Panc1 (cell line): ENCODE measurements at regions not wholly inside any gene's neighbourhood (a gene's known extent, or its start where the extent isn't known, plus 50 kb on each side); places are given as distances from the start of the nearest gene placed in this dataset.

ENCODE experiments used
- POLR2AphosphoS5 ChIP-seq: IDR thresholded peaks from 2 replicates; pipeline ENCODE4 v1.6.1; 2012; ENCODE audit warnings: mild to moderate bottlenecking, low read depth, low read length, moderate library complexity
- TF ChIP-seq, protein P1 (sequence below): fragments of 450-650 bp; IDR thresholded peaks from 2 replicates; pipeline ENCODE4 v1.5.1; 2017; ENCODE audit warnings: mild to moderate bottlenecking
- TF ChIP-seq, protein P2 (sequence below), 2 experiments: IDR thresholded peaks; 2 replicates each; pipeline ENCODE4 v1.6.1; 2011 to 2012; ENCODE audit warnings: low read depth in 2 of 2, control low read depth in 1 of 2, low read length in 1 of 2, mild to moderate bottlenecking in 1 of 2, moderate library complexity in 1 of 2; ENCODE audit not compliant: insufficient read depth in 1 of 2

DNA sequence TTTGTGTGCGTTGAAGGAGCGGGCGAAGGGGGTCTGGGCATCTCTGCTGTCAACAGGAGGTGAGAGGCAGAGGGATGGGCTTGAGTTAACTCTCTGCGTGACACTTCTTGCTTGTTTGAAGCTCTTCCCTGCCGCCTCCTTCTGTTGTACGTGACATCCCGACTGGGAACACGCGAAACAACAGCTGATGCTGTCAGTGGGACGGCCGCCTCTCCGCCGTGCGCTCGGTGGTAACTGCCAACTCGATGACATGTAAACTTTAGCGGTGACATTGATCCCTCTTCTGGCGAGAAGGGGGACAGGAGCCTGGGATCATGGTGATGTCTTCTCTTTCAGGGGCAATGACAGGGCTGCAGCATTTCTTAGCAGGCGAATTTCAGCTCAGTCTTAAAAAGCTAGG lies 394.5 kb downstream of the TYW1 start:
- TF ChIP-seq, protein P1, sequence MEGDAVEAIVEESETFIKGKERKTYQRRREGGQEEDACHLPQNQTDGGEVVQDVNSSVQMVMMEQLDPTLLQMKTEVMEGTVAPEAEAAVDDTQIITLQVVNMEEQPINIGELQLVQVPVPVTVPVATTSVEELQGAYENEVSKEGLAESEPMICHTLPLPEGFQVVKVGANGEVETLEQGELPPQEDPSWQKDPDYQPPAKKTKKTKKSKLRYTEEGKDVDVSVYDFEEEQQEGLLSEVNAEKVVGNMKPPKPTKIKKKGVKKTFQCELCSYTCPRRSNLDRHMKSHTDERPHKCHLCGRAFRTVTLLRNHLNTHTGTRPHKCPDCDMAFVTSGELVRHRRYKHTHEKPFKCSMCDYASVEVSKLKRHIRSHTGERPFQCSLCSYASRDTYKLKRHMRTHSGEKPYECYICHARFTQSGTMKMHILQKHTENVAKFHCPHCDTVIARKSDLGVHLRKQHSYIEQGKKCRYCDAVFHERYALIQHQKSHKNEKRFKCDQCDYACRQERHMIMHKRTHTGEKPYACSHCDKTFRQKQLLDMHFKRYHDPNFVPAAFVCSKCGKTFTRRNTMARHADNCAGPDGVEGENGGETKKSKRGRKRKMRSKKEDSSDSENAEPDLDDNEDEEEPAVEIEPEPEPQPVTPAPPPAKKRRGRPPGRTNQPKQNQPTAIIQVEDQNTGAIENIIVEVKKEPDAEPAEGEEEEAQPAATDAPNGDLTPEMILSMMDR = no peak
- no peak for TF ChIP-seq POLR2AphosphoS5
- TF ChIP-seq, protein P2, sequence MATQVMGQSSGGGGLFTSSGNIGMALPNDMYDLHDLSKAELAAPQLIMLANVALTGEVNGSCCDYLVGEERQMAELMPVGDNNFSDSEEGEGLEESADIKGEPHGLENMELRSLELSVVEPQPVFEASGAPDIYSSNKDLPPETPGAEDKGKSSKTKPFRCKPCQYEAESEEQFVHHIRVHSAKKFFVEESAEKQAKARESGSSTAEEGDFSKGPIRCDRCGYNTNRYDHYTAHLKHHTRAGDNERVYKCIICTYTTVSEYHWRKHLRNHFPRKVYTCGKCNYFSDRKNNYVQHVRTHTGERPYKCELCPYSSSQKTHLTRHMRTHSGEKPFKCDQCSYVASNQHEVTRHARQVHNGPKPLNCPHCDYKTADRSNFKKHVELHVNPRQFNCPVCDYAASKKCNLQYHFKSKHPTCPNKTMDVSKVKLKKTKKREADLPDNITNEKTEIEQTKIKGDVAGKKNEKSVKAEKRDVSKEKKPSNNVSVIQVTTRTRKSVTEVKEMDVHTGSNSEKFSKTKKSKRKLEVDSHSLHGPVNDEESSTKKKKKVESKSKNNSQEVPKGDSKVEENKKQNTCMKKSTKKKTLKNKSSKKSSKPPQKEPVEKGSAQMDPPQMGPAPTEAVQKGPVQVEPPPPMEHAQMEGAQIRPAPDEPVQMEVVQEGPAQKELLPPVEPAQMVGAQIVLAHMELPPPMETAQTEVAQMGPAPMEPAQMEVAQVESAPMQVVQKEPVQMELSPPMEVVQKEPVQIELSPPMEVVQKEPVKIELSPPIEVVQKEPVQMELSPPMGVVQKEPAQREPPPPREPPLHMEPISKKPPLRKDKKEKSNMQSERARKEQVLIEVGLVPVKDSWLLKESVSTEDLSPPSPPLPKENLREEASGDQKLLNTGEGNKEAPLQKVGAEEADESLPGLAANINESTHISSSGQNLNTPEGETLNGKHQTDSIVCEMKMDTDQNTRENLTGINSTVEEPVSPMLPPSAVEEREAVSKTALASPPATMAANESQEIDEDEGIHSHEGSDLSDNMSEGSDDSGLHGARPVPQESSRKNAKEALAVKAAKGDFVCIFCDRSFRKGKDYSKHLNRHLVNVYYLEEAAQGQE (IDR thresholded peaks at IDR 0.05; ENCODE audit: insufficient read depth in 1 of 2, low read depth in 2 of 2, low read length in 1 of 2) = no peak
